ENCODE measurements at regions not wholly inside any gene's neighbourhood (a gene's known extent, or its start where the extent isn't known, plus 50 kb on each side); places are given as distances from the start of the nearest gene placed in this dataset.

- TF ChIP-seq EZH2 (IDR thresholded peaks at IDR 0.05; ENCODE audit: insufficient read depth, poor library complexity, severe bottlenecking): no peak
- TF ChIP-seq EZH2phosphoT487 (IDR thresholded peaks at IDR 0.05; ENCODE audit: insufficient read depth, low read depth): no peak
These were observed 338.1 kb upstream of the SPHKAP start for GRCh38 chr2:228519561-228519960.
